Activated CD8-positive, alpha-beta memory T cell treated with anti-CD3 and anti-CD28 coated beads for 36 hours (primary cell): ENCODE measurements at regions not wholly inside any gene's neighbourhood (a gene's known extent, or its start where the extent isn't known, plus 50 kb on each side); places are given as distances from the start of the nearest gene placed in this dataset.

Experiments used
- CTCF ChIA-PET: fragments of 350-600 bp; sonication (Branson Sonifier 250); formaldehyde crosslinking; loops from one replicate; lab custom pipeline; 2021; ENCODE audit warnings: antibody characterized with exemption; lab: Charles Lee
- POLR2A ChIA-PET: fragments of 350-600 bp; sonication (Branson Sonifier 250); formaldehyde crosslinking; loops from one replicate; lab custom pipeline; 2021; ENCODE audit warnings: antibody characterized with exemption; lab: Charles Lee

DNA sequence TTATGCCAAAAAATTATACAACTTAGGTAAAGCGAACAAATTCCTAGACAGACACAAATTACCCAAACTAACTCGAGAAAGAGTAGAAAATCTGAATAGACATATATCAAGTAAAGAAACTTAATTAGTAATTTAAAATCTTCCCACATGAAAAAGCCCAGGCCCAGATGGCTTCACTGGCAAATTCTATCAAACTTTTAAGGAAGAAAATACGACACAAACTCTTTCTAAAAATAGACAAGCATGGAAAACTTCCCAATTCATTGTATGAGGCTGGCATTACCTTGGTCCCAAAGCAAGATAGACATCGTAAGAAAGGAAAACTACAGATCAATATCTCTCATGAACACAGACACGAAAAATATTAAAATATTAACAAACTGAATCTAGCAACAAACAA lies 135.3 kb downstream of the DRD1 start:
- ChIA-PET POLR2A (no interaction called here), CTCF (no interaction called here)

DNA sequence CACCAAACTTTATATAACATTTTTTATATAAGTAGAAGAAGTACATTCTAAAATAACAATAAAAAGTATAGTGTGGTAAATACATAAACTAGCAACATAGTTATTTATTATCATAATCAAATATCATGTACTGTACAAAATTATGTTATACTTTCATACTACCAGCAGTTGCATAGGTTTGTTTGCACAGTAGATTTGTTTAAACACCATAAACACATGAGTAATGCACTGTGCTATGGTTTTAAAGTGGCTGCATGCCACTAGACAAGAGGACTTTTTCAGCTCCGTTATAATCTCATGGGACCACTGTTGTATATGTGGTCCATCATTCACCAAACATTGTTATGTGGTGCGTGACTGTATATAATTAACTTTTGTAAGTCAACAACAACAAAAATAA lies 137.6 kb downstream of the DRD1 start:
- ChIA-PET CTCF (no interaction called here), POLR2A (no interaction called here)

DNA sequence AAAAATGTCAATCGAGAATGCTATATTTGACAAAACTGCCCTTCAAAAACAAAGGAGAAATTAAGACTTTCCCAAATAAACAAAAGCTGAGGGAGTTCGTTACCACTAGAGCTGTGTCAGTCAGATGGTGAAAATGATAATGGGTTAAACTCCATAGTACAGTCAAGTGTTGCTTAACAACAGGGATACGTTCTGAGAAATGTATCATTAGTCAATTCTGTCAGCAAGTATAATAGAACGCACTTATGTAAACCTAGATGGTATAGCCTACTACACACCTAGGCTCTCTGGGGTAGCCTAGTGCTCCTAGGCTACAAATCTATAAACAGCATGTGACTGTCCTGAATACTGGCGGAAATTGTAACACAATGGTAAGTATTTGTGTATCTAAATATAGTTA lies 138.7 kb downstream of the DRD1 start:
- ChIA-PET CTCF (no interaction called here), POLR2A (no interaction called here)

DNA sequence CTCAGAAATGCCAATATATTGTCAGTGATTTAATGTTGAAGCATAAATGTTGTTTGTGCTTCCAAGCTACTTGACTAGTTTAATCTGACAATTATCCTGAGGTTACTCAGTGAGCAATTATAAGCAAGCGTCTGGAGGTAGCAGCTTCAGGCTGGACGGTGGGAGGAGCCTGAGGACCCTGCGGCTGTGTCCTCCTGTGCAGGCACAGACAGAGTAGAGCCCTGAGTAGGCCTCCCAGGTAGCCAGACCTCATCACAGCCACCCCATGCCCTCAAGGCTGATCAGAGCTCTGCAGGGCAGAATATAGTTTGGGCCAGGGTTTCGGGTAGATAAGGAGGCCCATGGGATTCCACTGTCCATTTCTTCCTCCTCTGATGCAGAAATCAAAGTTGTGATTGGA lies 153.6 kb downstream of the DRD1 start:
- ChIA-PET CTCF (no interaction called here), POLR2A (no interaction called here)

DNA sequence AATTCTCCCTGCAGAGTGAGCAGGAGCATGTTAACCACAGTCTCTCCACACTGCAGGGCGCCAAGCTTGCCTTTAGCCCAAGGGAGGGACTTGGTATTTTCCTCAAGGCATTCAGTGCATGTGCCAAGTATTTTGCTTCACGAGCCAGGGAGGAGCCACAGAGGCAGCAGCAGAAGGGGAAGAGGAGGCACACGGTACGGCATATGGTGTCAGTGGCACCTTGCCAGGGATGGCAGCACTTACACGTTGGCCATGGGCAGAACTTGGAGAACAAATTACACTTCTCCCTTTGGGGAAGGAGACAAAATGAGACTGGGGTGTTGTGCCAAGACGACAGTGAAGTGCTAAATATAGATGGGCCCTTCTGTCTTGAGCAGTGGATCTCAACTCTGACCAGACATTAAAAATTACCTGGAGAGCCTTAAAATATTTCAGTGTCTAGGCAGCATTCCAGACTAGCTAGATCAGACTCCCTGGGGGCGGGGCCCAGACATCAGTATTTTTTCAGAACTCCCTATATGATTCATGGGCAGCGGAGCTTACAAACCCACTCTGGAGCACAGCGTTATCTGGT lies 155.8 kb downstream of the DRD1 start:
- ChIA-PET CTCF (interaction anchor here (0.7 kb wide), 1 partner anchor 10 kb away, joined by 3 read pairs; no protein-coding TSS in a partner anchor), POLR2A (no interaction called here)

DNA sequence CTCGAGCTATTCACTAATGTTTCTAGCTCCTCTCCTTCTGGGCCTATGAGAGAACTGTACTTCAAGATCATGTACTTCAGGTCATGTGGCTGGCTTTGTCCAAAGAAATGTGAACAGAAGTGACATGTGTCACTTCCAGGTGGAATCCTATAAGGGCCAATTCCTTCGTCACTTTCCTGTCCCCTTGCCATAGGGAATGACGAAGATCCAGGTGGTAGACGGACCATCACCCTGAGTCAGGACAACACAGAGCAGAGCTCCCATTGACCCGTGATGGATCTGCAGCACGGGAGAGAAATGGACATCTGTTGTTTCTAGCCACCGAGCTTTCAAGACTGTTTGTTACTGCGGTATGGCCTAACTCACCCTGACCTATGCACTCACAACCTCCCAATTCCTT lies 157.0 kb downstream of the DRD1 start:
- POLR2A ChIA-PET: no interaction called here
- CTCF ChIA-PET: no interaction called here

GRCh38 chr5:175285261-175285660 lies 158.7 kb downstream of the DRD1 start:
- CTCF ChIA-PET: no interaction called here
- POLR2A ChIA-PET: no interaction called here

DNA sequence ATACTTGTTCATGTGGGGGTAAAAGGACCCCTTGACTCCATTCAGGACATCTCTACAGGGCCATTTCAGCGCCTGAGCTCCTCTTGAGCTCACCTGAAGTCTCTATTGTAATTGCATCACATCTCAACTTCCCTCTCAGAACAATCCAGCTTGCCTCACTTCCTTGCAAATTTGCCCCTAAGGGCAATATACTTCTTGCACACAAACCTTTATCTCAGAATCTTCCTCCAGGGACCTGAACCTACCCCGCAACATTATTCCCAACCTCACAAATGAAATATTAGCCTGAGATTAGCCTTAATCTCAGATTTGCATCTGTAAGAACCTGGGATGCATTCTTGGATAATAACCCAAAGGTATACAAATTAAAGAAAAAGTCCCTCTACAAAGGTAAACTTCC lies 159.2 kb downstream of the DRD1 start:
- CTCF ChIA-PET: no interaction called here
- POLR2A ChIA-PET: no interaction called here

DNA sequence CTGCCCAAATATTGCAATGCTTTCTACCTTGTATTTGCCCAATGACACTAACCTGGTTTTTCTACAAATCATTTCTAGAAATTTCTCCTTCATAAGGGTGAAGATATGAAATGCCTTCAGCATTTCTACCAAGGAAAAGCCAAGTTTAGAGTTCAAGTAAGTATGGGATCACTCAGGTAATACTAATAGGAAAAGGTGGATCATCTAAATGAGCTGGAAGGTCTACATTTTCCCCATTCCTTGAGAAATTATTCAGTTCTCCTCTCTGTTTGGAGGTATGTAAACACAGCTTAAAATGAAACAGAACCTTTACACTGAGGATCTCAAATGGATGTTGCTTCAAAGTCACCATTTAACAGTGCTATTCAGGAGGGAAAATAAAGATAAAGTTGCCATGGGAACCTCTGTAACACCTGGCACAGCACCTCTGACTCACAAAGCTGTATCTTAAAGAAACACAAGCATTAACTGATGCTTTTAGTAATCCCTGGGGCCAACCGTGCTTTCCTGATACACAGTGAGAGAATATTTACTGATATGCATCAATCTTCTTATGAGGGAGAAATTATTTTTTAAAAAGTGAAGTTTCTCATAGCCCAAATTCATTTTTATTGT lies 161.3 kb downstream of the DRD1 start:
- ChIA-PET CTCF (no interaction called here), POLR2A (no interaction called here)

DNA sequence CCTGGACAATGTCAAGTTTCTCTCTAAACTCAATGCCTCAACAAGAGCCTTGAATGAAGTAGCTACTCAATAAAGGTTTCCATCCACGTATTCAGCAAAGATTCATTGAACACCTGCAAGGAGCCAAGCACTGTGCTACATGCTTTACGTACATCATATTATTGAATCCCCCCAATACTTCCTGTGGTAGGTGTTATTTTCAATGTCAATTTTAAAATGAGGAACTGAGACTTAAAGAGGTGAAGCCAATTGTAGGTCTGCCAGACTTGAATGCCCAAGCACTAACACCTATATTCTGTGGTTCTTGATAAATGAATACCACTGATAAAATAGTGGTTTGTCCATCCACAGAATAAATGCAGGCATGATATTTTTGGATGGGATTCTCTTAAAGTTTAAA lies 162.3 kb downstream of the DRD1 start:
- ChIA-PET POLR2A (no interaction called here), CTCF (no interaction called here)

DNA sequence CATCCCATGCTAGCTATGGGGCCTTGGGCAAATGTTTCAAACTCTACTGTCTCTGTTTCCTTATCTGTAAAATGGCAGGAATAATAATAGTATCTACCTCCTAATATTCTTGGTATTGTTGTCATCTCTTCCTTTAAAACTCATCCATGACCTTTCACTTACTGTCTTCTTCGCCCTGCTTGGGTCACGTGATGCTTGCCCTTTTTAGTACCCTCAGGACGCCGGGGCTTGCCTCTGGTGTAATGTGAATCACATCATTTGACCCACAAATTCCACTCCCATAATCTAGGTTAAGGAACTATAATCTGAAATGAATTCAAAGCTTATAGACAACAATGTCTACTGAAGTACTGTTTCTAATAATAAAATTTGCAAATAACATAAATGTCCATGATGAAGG lies 162.7 kb downstream of the DRD1 start:
- CTCF ChIA-PET: no interaction called here
- POLR2A ChIA-PET: no interaction called here

DNA sequence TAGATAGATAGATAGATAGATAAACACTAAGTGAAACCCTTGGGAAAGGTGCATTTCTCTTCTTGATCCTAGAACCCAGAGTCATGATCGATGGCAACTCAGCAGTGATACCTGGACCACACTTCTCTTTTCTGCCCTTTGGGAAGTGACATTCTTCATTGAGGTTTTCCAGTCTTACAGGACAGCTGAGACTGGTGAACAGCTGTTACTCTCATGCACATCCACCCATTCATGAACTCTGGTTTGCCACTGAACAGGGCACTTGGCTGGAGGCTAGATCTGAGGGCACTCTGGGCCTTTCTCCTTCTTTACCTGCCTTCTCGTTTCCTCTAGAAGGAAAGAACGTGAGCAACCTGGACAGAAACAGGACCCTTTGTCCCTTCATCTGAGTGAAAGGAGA lies 164.5 kb downstream of the DRD1 start:
- ChIA-PET POLR2A (no interaction called here), CTCF (no interaction called here)

DNA sequence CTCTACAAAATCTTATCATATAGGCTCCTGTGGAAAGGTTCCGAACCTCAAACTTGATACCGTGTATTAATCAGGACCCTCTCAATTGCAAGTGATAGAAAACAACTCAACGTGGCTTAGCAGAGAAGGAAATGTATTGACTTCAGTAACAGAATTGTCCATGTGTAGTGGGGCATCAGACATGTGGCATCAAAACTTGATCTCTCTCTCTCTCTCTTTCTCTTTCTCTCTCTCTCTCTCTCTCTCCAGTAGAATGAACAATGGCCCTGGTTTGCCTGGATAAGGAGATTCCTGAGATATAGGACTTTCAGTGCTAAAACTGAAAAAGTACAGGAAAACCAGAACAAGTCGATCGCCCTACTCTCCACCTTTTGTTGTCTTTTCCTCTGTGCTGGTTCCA lies 168.2 kb downstream of the DRD1 start:
- POLR2A ChIA-PET: no interaction called here
- CTCF ChIA-PET: no interaction called here

DNA sequence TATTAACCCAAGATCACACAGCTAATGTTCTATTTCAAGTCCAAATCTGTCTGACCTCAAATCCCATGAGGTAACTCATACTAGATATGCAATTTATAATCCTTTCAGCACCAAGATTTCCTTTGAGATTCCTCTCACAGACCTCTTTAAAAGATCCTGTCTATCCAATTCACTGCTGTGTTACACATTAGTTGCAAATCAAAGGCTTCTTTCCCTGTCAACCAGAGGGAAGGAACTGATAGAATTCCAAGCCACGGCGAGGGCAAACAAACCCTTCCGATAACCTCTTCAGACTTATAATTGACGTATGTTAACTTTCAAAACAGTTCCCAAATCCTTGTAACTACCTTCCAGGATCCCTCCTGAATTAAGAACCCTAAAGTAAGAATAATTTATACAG lies 168.9 kb downstream of the DRD1 start:
- ChIA-PET POLR2A (no interaction called here), CTCF (no interaction called here)

- ChIA-PET POLR2A (no interaction called here), CTCF (no interaction called here)
Measured at GRCh38 chr5:175274171-175274570, 169.8 kb downstream of the DRD1 start.

GRCh38 chr5:175264406-175264805 lies 179.6 kb downstream of the DRD1 start:
- ChIA-PET POLR2A (no interaction called here), CTCF (no interaction called here)

DNA sequence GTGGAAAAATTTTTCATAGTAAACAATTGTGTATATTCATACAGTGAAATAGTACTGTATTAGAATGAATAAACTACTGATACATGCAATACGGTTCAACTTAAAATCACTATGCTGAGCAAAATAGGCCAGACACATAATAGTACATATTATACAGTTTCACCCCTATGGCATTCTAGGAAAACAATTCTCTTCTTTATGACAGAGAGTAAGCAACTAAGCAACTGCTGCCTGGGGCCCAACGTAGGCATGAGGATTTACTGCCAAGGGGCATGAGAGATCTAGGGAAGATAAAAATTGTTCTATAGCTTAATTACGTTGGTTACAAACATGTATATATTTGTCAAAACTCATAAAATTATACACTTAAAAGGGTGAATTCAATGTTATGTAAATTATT lies 180.2 kb downstream of the DRD1 start:
- CTCF ChIA-PET: no interaction called here
- POLR2A ChIA-PET: no interaction called here

GRCh38 chr5:175261526-175261925 lies 182.5 kb downstream of the DRD1 start:
- ChIA-PET CTCF (no interaction called here), POLR2A (no interaction called here)

- POLR2A ChIA-PET: no interaction called here
- CTCF ChIA-PET: no interaction called here
Measured at GRCh38 chr5:175261037-175261436, 182.9 kb downstream of the DRD1 start.

DNA sequence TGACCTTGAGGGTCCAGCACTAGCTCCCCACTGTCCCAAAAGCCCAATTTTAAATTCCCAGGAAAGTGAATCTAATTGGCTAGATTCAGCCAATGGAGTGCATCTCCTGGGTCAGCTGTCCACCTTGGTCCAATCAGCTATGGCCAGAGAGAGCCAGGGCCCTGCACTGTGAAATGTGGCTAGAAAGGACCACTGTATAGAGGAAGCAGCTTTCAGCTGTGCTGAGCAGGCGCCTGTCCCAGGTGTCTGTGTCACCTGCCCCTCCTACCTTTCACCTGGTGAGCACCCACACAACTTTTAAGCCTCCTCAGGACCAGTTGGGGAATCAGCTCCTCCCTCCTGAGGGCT lies 186.2 kb downstream of the DRD1 start:
- POLR2A ChIA-PET: no interaction called here
- CTCF ChIA-PET: no interaction called here

GRCh38 chr5:175257128-175257846 lies 186.7 kb downstream of the DRD1 start:
- CTCF ChIA-PET: no interaction called here
- POLR2A ChIA-PET: no interaction called here
